ENCODE measurements at regions not wholly inside any gene's neighbourhood (a gene's known extent, or its start where the extent isn't known, plus 50 kb on each side); places are given as distances from the start of the nearest gene placed in this dataset.
A peak's percentile ranks its signal among the peaks of the same experiment; 100 is the strongest.

GRCh38 chr14:53807542-53807941, 149.1 kb downstream of the BMP4 start:
- peak in 1 of 2 donors; percentile 19 for DNase-seq (ENCODE audit: low read depth in 2 of 2)

GRCh38 chr14:53807108-53807507, 149.5 kb downstream of the BMP4 start:
- DNase-seq (ENCODE audit: low read depth in 2 of 2), result no peak

- DNase-seq (ENCODE audit: low read depth in 2 of 2), result no peak
Observed at GRCh38 chr14:53796734-53797133, 159.9 kb downstream of the BMP4 start.

GRCh38 chr14:53793790-53794505, 162.7 kb downstream of the BMP4 start:
- no peak for DNase-seq (ENCODE audit: low read depth in 2 of 2)

GRCh38 chr14:53792909-53793308, 163.7 kb downstream of the BMP4 start:
- peak in 1 of 2 donors; percentile 20 for DNase-seq (ENCODE audit: low read depth in 2 of 2)

- DNase-seq (ENCODE audit: low read depth in 2 of 2), result no peak
Observed at GRCh38 chr14:53790731-53791500, 165.7 kb downstream of the BMP4 start.

GRCh38 chr14:53788566-53788965, 168.1 kb downstream of the BMP4 start:
- DNase-seq (ENCODE audit: low read depth in 2 of 2), result no peak

- DNase-seq (ENCODE audit: low read depth in 2 of 2), result no peak
Observed at GRCh38 chr14:53786045-53786444, 170.6 kb downstream of the BMP4 start.

- DNase-seq (ENCODE audit: low read depth in 2 of 2), result no peak
Observed at GRCh38 chr14:53784688-53785087, 171.9 kb downstream of the BMP4 start.

- no peak for DNase-seq (ENCODE audit: low read depth in 2 of 2)
Observed at GRCh38 chr14:53783256-53783655, 173.4 kb downstream of the BMP4 start.

GRCh38 chr14:53780051-53780555, 176.5 kb downstream of the BMP4 start:
- no peak for DNase-seq (ENCODE audit: low read depth in 2 of 2)

GRCh38 chr14:53779301-53779700, 177.3 kb downstream of the BMP4 start:
- DNase-seq (ENCODE audit: low read depth in 2 of 2), result no peak

GRCh38 chr14:53778263-53778662, 178.4 kb downstream of the BMP4 start:
- no peak for DNase-seq (ENCODE audit: low read depth in 2 of 2)

- DNase-seq (ENCODE audit: low read depth in 2 of 2), result no peak
Observed at GRCh38 chr14:53772936-53773335, 183.7 kb downstream of the BMP4 start.

GRCh38 chr14:53767566-53767965, 189.1 kb downstream of the BMP4 start:
- no peak for DNase-seq (ENCODE audit: low read depth in 2 of 2)

GRCh38 chr14:53766601-53767000, 190.0 kb downstream of the BMP4 start:
- DNase-seq (ENCODE audit: low read depth in 2 of 2), result no peak

GRCh38 chr14:53766106-53766505, 190.5 kb downstream of the BMP4 start:
- DNase-seq (ENCODE audit: low read depth in 2 of 2), result no peak

- no peak for DNase-seq (ENCODE audit: low read depth in 2 of 2)
Observed at GRCh38 chr14:53764846-53765245, 191.8 kb downstream of the BMP4 start.

GRCh38 chr14:53758141-53758540, 198.5 kb downstream of the BMP4 start:
- DNase-seq (ENCODE audit: low read depth in 2 of 2), result no peak

GRCh38 chr14:53757732-53758131, 198.9 kb downstream of the BMP4 start:
- no peak for DNase-seq (ENCODE audit: low read depth in 2 of 2)

- DNase-seq (ENCODE audit: low read depth in 2 of 2), result no peak
Observed at GRCh38 chr14:53751650-53752049, 205.0 kb downstream of the BMP4 start.

- no peak for DNase-seq (ENCODE audit: low read depth in 2 of 2)
Observed at GRCh38 chr14:53748691-53749090, 207.9 kb downstream of the BMP4 start.

- no peak for DNase-seq (ENCODE audit: low read depth in 2 of 2)
Observed at GRCh38 chr14:53744857-53745256, 211.8 kb downstream of the BMP4 start.

Data from lung microvascular endothelial cell (primary cell).